Stimulated activated CD8-positive, alpha-beta memory T cell treated with anti-CD3 and anti-CD28 coated beads, Interleukin-7, amount 100 ng/mL, for 24 hours (primary cell): ENCODE measurements at regions not wholly inside any gene's neighbourhood (a gene's known extent, or its start where the extent isn't known, plus 50 kb on each side); places are given as distances from the start of the nearest gene placed in this dataset.
"Not testable (repeated sequence)": the region's sequence is repeated elsewhere in the genome, so short reads cannot be mapped to it uniquely, and the experiment has no call there.

Experiments
- DNase-seq: peaks from one replicate; pipeline ENCODE4 v3.0.0-alpha.2; 2020; ENCODE audit warnings: low read depth

DNA sequence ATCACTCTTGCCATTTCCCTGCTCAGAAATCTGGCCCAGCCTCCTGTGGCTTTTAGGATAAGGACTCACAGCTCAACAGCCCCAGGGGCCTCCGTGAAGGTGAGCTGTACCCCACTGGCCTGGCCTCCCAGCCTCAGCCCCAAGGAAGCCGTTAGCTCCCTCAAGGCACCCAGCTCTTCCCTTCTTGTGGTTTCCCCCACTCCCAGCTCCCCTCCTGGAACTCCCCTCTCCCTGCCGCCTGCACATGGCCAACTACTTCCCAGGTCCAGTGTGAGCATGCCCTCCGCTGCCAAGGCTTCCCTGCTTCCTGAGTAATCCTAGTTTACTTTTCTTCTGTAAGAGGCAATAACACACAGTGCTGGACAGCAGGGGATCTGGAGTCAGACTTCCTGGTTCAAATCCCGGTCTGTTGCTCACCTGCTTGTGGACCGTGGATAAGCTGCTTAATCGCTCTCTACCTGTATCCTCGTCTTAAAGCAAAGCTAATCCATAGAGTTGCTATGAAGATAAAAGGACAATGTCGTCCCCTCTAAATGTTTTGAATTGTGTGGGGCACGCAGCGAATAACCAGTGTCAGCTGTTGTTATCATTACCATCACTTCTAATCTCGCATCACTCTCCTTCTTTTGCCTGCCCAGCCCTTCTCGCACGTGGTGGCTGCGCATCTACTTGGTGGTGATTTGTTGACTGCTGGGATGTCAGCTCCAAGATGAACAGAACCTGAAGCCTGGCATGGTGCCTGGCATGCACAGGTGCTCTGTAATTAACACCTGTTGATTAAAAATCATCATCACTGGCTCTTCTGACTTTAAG lies 86.6 kb downstream of the C5orf15 start:
- no peak for DNase-seq

DNA sequence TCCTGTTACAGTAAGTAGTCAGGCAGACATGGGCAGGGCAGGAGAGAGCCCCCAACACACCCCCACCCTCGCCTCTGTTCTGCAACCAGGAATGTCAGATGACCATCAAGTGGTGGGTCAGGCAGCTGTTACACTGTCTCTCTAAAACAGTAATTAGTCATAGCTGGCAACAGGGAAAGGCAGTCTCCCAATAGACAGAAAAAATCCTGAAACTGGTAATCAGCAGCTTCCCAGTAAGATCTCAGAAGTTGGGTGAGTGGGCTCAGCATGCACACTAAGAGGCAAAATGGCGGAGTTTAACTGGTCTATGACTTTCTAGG lies 90.2 kb downstream of the C5orf15 start:
- DNase-seq: no peak

- DNase-seq: no peak
Measured at GRCh38 chr5:133877351-133878235, 90.8 kb downstream of the C5orf15 start.

- DNase-seq: no peak
Measured at GRCh38 chr5:133876266-133876665, 92.2 kb downstream of the C5orf15 start.

DNA sequence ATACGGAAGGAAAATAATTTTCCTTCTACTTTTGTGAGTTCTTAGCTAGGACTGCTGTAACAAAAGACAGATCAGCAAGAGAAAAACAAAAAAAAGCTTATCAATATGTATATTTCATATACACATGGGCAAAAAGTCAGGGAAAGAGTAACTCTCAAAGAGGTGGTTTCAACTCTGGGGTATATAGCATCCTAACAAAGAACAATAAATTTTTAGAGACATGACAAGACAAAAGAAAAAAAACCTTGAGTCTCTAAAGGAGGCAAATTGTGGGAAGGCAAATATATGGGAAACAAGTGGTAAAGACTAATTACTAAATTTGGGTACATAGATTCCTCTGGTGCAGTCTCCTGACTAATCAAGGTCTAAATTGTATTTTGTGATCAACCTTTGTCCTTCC lies 93.2 kb downstream of the C5orf15 start:
- DNase-seq: no peak

DNA sequence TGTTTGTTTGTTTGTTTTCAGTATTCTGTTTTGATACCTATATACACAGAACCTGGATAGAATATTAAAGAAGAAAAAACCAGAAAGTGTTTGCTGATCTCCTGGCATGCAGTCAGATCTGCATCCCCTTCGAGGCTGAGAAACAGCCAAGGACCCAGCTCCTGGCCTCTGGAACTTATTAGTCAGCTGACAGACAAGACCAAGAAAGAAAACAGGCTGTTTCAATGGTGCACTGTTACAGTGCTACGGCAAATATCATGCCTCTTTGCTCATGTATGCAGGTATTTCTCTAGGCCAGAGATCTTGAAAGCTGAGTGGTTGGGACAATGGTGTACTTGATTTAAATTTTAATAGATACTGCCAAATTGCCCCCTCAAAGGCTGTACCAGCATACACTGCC lies 95.0 kb downstream of the C5orf15 start:
- no peak for DNase-seq

- DNase-seq: no peak
Measured at GRCh38 chr5:133870661-133871060, 97.8 kb downstream of the C5orf15 start.

DNA sequence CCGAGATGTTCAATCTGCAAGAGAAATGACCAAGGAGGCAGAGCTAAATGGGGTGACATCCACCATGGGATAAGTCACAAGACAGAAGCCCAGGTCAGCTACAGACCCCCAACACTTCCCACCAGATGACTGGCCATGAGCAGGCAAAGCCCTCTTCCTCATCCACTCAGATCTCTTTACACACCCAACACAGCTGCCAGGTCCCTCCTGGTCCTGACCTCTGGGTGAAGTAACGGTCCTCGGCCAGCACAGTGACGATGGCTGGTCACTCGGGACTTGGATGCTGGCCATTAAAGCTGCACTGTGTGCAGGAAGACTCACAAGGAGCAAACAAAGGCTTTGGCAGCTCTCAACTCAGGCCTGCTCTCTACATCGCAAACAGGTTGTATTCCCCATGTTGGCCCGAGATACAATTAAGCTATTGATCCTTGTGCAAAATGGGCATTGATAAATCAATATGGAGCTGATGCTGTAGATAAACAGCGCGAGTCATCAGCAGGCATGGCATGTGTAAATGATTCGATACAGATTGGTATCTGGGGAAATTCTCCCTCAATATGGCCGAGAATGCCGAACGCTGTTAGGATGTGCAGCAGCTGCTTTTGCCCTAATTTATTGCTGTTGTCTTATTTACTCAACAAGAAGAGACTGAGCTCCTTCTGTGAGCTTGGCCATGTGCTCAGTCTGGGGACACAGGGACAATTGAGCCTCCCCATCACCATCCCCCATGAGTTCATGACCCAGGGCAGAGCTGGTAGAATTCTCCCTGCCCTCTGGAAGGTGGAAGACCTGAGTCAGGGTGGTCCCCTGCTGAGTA lies 98.7 kb downstream of the C5orf15 start:
- DNase-seq: no peak

GRCh38 chr5:133868946-133869518 lies 99.4 kb downstream of the C5orf15 start:
- DNase-seq: peak; percentile 47

- no peak for DNase-seq
Measured at GRCh38 chr5:133867851-133868545, 100.4 kb downstream of the C5orf15 start.

DNA sequence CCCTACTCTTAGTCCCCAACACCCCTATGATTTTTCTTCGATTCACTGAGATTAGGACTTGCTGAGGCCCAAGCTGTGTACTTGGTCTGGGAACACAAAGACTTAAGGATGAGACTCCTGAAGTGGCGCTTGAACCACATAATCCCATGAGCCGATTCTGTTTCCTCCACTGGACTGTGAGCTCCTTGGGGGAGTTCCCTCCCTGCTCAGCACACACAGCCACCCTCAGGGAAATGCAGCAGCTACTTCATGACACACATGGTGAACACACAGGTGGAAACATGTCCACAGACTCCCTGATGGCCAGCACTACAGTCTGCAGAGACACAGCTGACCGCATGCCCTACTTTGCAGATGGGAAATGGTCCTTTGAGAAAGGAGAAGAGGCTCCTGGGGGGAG lies 101.1 kb downstream of the C5orf15 start:
- DNase-seq: no peak

DNA sequence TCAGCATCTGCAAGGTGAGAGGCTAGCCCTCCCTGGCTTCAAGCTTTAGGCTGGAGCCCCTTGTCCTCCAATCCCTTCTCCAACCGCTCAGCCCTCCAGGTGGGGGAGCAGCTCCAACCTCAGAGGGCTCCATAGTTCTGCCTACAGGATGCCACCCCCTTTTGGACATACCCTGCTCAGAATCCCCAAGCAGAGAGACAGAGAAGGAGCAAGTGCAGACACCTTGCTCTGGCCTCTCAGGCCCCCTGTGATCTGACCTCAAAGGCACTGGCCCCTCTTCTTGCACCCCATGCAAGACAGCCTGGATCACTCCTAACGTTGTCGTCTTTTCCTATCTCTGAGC lies 101.6 kb downstream of the C5orf15 start:
- no peak for DNase-seq

DNA sequence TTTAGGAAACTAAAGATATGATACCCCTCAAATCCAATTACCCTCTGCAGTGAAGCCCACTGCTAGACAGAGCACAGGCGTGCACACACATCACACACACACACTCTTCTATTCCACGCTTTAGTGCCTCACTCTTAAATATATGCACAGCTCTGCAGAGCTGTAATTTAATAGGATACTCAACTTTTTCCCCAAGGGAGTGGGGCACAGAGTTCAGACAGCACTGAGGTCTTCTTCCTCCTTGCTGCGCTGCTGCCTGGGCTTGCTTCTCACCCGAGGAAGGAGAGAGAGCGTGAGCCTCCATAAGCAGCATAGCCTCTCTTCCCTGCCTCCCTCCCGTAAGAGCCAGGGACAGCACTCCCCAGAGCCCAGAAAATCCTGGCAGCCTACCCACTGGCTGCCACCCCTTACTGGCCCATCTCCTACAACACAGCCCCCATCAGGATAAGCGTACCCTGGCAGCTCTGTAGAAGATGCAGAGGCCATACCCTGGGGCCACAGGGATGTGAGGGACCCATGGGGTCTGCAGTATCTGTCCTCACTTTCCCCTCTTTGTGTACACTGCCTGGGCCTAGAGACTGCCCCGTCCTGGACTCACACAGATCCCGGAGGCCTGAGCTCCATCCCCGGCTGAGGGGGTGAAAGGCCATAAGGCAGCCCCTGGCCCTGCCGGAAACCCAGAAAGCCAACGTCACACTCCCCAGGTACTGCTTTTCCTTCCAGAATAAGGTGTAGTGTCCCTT lies 102.1 kb downstream of the C5orf15 start:
- no peak for DNase-seq

GRCh38 chr5:133865113-133865512 lies 103.3 kb downstream of the C5orf15 start:
- no peak for DNase-seq

DNA sequence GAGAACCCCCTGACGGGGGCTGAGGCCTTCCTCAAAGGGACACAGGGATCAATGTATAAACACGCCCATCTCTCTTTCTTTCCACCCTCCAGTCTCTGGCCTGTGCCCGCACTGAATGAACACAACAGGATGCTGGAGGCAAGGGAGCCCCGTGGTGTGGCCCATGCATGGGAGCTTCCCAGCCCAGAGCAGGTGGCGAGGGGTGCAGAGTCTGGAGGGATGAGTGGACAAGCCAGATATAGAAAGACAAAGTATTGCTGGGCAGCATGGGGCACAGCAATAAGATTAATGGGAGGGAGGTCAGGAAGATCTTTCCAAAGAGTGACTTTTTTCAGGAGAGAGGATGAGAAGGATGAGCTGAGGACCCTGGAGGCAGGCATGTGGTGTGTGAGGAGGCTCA lies 103.7 kb downstream of the C5orf15 start:
- no peak for DNase-seq

- no peak for DNase-seq
Measured at GRCh38 chr5:133863857-133864585, 104.4 kb downstream of the C5orf15 start.

- DNase-seq: no peak
Measured at GRCh38 chr5:133861161-133861737, 107.2 kb downstream of the C5orf15 start.

DNA sequence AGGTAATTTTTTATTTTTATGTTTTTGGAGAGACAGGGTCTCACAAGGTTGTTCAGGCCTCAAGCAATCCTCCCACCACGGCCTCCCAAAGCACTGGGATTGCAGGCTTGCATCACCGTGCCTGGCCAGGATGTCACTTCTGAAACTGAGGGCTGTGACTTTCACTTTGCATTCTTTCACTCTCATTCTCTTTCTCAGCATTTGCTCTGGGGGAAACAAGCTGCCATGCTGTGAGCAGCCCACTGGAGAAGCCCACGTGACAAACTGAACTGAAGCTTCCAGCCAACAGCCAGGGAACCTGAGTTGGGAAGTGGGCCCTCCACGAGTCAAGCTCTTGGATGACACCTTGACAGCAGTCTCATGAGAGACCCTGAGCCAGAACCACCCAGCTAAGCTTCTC lies 109.4 kb downstream of the C5orf15 start:
- DNase-seq: no peak

GRCh38 chr5:133857595-133858313 lies 110.7 kb downstream of the C5orf15 start:
- not testable (repeated sequence) for DNase-seq
